ENCODE measurements at regions not wholly inside any gene's neighbourhood (a gene's known extent, or its start where the extent isn't known, plus 50 kb on each side); places are given as distances from the start of the nearest gene placed in this dataset.
"Not testable (repeated sequence)": the region's sequence is repeated elsewhere in the genome, so short reads cannot be mapped to it uniquely, and the experiment has no call there.

GRCh38 chr13:112220296-112220875, 153.4 kb downstream of the SOX1 start:
- Histone ChIP-seq H3K27ac (no peak overlapping the region), H3K27me3 (no peaks in the 10 kb centered on the region), H3K36me3 (no peaks in the 10 kb centered on the region), H3K4me3 (replicated peaks in 1 of 3) (no peak overlapping the region), H3K9me3 (no peaks in the 10 kb centered on the region), H3K4me1 (no peaks in the 10 kb centered on the region)
- WGBS, 2 donors, result 82 to 91% methylated on average over 15 of the region's 15 CpGs
- no peak for TF ChIP-seq POLR2A (IDR thresholded peaks at IDR 0.05)
- DNase-seq, result no peak
- intact Hi-C loops (cut with DNase I), result no loop called here

GRCh38 chr13:112220925-112221324, 154.0 kb downstream of the SOX1 start:
- Histone ChIP-seq H3K4me1 (no peaks in the 10 kb centered on the region), H3K27ac (no peak overlapping the region), H3K27me3 (no peaks in the 10 kb centered on the region), H3K36me3 (no peaks in the 10 kb centered on the region), H3K9me3 (no peaks in the 10 kb centered on the region), H3K4me3 (replicated peaks in 1 of 3) (no peak overlapping the region)
- TF ChIP-seq CTCF (IDR thresholded peaks at IDR 0.05) (no peak), POLR2A (IDR thresholded peaks at IDR 0.05) (no peak)
- WGBS, 2 donors, result 86 to 91% methylated on average over 15 of the region's 15 CpGs
- no peak for DNase-seq
- intact Hi-C loops (cut with DNase I), result no loop called here

GRCh38 chr13:112222971-112223370, 153.2 kb upstream of the SPACA7 start:
- TF ChIP-seq POLR2A (IDR thresholded peaks at IDR 0.05) (no peak), CTCF (IDR thresholded peaks at IDR 0.05) (no peak)
- no peaks in the 10 kb centered on the region for H3K4me1 ChIP-seq
- WGBS, 2 donors, result 82 to 94% methylated on average over 14 of the region's 14 CpGs
- no peak for DNase-seq
- H3K4me3 ChIP-seq (replicated peaks in 1 of 3), result no peak overlapping the region
- intact Hi-C loops (cut with DNase I), result no loop called here
- no peaks in the 10 kb centered on the region for H3K9me3 ChIP-seq
- H3K27me3 ChIP-seq, result no peaks in the 10 kb centered on the region
- no peak overlapping the region for H3K27ac ChIP-seq
- no peaks in the 10 kb centered on the region for H3K36me3 ChIP-seq

GRCh38 chr13:112223929-112224328, 152.2 kb upstream of the SPACA7 start:
- H3K27ac ChIP-seq; H3K4me1 ChIP-seq; H3K4me3 ChIP-seq (replicated peaks in 1 of 3); H3K27me3 ChIP-seq; H3K9me3 ChIP-seq; H3K36me3 ChIP-seq; intact Hi-C loops (cut with DNase I); DNase-seq: not testable (repeated sequence)
- 83 to 85% methylated on average over 9 of the region's 9 CpGs for WGBS, 2 donors

GRCh38 chr13:112225429-112226090, 150.6 kb upstream of the SPACA7 start:
- no peak for TF ChIP-seq CTCF (IDR thresholded peaks at IDR 0.05)

GRCh38 chr13:112226320-112227002, 149.7 kb upstream of the SPACA7 start:
- H3K4me1 ChIP-seq, result no peaks in the 10 kb centered on the region
- H3K27ac ChIP-seq, result no peak overlapping the region
- H3K27me3 ChIP-seq, result no peaks in the 10 kb centered on the region
- intact Hi-C loops (cut with DNase I), result no loop called here
- TF ChIP-seq CTCF (IDR thresholded peaks at IDR 0.05) (no peak), POLR2A (IDR thresholded peaks at IDR 0.05) (no peak)
- no peaks in the 10 kb centered on the region for H3K9me3 ChIP-seq
- no peak for DNase-seq
- no peak overlapping the region for H3K4me3 ChIP-seq (replicated peaks in 1 of 3)
- no peaks in the 10 kb centered on the region for H3K36me3 ChIP-seq
- 86 to 87% methylated on average over 10 of the region's 10 CpGs for WGBS, 2 donors

More at GRCh38 chr13:112225429-112226090, 150.6 kb upstream of the SPACA7 start:
- intact Hi-C loops (cut with DNase I), result no loop called here
- Histone ChIP-seq H3K27me3 (no peaks in the 10 kb centered on the region), H3K36me3 (no peaks in the 10 kb centered on the region), H3K4me1 (no peaks in the 10 kb centered on the region), H3K9me3 (no peaks in the 10 kb centered on the region), H3K27ac (no peak overlapping the region), H3K4me3 (replicated peaks in 1 of 3) (no peak overlapping the region)
- WGBS, 2 donors, result 78 to 83% methylated on average over 12 of the region's 12 CpGs
- no peak for DNase-seq

All from thyroid gland (tissue), 4 donors.